ENCODE measurements at regions not wholly inside any gene's neighbourhood (a gene's known extent, or its start where the extent isn't known, plus 50 kb on each side); places are given as distances from the start of the nearest gene placed in this dataset.

GRCh38 chr16:73871088-73871733, 425.4 kb upstream of the PSMD7 start:
- Mint-ChIP-seq H3K4me1 (peaks cover 23% of the 10 kb centered on the region), H3K36me3 (ENCODE audit: low read depth) (no peaks in the 10 kb centered on the region), H3K9me3 (no peaks in the 10 kb centered on the region), H3K4me3 (no peak overlapping the region), H3K27me3 (ENCODE audit: low read depth) (peaks cover 10% of the 10 kb centered on the region), H3K27ac (no peak overlapping the region)
- TF ChIP-seq CTCF (IDR thresholded peaks at IDR 0.05; ENCODE audit: unreplicated experiment in 3 of 3), result no peak

- Mint-ChIP-seq H3K27ac (no peak overlapping the region), H3K27me3 (ENCODE audit: low read depth) (peaks cover 10% of the 10 kb centered on the region), H3K4me1 (peaks cover 7% of the 10 kb centered on the region), H3K36me3 (ENCODE audit: low read depth) (no peaks in the 10 kb centered on the region), H3K4me3 (no peak overlapping the region), H3K9me3 (no peaks in the 10 kb centered on the region)
- TF ChIP-seq CTCF (IDR thresholded peaks at IDR 0.05; ENCODE audit: unreplicated experiment in 3 of 3), result no peak
Measured at GRCh38 chr16:73869126-73869525, 427.5 kb upstream of the PSMD7 start.

GRCh38 chr16:73864868-73865267, 431.7 kb upstream of the PSMD7 start:
- Mint-ChIP-seq H3K36me3 (ENCODE audit: low read depth) (no peaks in the 10 kb centered on the region), H3K4me1 (peaks cover 8% of the 10 kb centered on the region), H3K27me3 (ENCODE audit: low read depth) (peaks cover 14% of the 10 kb centered on the region), H3K27ac (no peak overlapping the region), H3K4me3 (no peak overlapping the region), H3K9me3 (peaks cover 2% of the 10 kb centered on the region)
- TF ChIP-seq CTCF (IDR thresholded peaks at IDR 0.05; ENCODE audit: unreplicated experiment in 3 of 3), result no peak

GRCh38 chr16:73858326-73858725, 438.3 kb upstream of the PSMD7 start:
- Mint-ChIP-seq H3K36me3 (ENCODE audit: low read depth) (no peaks in the 10 kb centered on the region), H3K4me3 (no peak overlapping the region), H3K27me3 (ENCODE audit: low read depth) (peaks cover 4% of the 10 kb centered on the region), H3K4me1 (peaks cover 14% of the 10 kb centered on the region), H3K9me3 (peaks cover 4% of the 10 kb centered on the region), H3K27ac (no peak overlapping the region)
- TF ChIP-seq CTCF (IDR thresholded peaks at IDR 0.05; ENCODE audit: unreplicated experiment in 3 of 3), result no peak

GRCh38 chr16:73853968-73854367, 442.6 kb upstream of the PSMD7 start:
- peaks cover 6% of the 10 kb centered on the region for H3K4me1 Mint-ChIP-seq
- no peak for TF ChIP-seq CTCF (IDR thresholded peaks at IDR 0.05; ENCODE audit: unreplicated experiment in 3 of 3)
- no peak overlapping the region for H3K4me3 Mint-ChIP-seq
- no peaks in the 10 kb centered on the region for H3K27me3 Mint-ChIP-seq (ENCODE audit: low read depth)
- H3K27ac Mint-ChIP-seq, result no peak overlapping the region
- H3K36me3 Mint-ChIP-seq (ENCODE audit: low read depth), result no peaks in the 10 kb centered on the region
- H3K9me3 Mint-ChIP-seq, result peaks cover 5% of the 10 kb centered on the region

GRCh38 chr16:73852561-73852960, 444.1 kb upstream of the PSMD7 start:
- TF ChIP-seq CTCF (IDR thresholded peaks at IDR 0.05; ENCODE audit: unreplicated experiment in 3 of 3), result no peak
- peaks cover 6% of the 10 kb centered on the region for H3K4me1 Mint-ChIP-seq
- H3K4me3 Mint-ChIP-seq, result no peak overlapping the region
- no peaks in the 10 kb centered on the region for H3K36me3 Mint-ChIP-seq (ENCODE audit: low read depth)
- peaks cover 5% of the 10 kb centered on the region for H3K9me3 Mint-ChIP-seq
- no peak overlapping the region for H3K27ac Mint-ChIP-seq
- no peaks in the 10 kb centered on the region for H3K27me3 Mint-ChIP-seq (ENCODE audit: low read depth)

Measured in nephron (organoid).